Esophagus squamous epithelium (tissue), 5 donors: ENCODE measurements at regions not wholly inside any gene's neighbourhood (a gene's known extent, or its start where the extent isn't known, plus 50 kb on each side); places are given as distances from the start of the nearest gene placed in this dataset.
A peak's percentile ranks its signal among the peaks of the same experiment; 100 is the strongest.
"Not testable (repeated sequence)": the region's sequence is repeated elsewhere in the genome, so short reads cannot be mapped to it uniquely, and the experiment has no call there.

Experiments
- DNase-seq: peaks from one replicate; lab custom pipeline; 2025; lab: John Stamatoyannopoulos, UW
- H3K27ac ChIP-seq, 4 donors: fragments of 200-600 bp; sonication (generic); one replicate each; pipeline ENCODE4 v1.5.1; 2016 to 2019; ENCODE audit warnings: mild to moderate bottlenecking in 1 of 4
- H3K27me3 ChIP-seq, 4 donors: fragments of 200-600 bp; sonication (generic); 1 replicate in 3 of 4; 2 replicates in 1 of 4; pipeline versions ENCODE4 v1.5.1 to v1.6.0; 2017 to 2021; ENCODE audit warnings: antibody characterized with exemption in 1 of 4
- H3K36me3 ChIP-seq, 3 donors: fragments of 200-600 bp; sonication (generic); one replicate each; pipeline ENCODE4 v1.5.1; 2016 to 2019
- H3K4me1 ChIP-seq, 3 donors: fragments of 200-600 bp; sonication (generic); one replicate each; pipeline ENCODE4 v1.5.1; 2017 to 2019
- H3K4me3 ChIP-seq, 4 donors: fragments of 200-600 bp; sonication (generic); 1 replicate in 3 of 4; 2 replicates in 1 of 4; pipeline ENCODE4 v1.5.1; 2016 to 2019; ENCODE audit warnings: mild to moderate bottlenecking in 2 of 4, moderate library complexity in 1 of 4
- H3K9me3 ChIP-seq, 3 donors: fragments of 200-600 bp; sonication (generic); one replicate each; pipeline ENCODE4 v1.5.1; 2016 to 2019
- CTCF ChIP-seq, 6 experiments: fragments of 450-650 bp in 4 of 6; fragments of 200-600 bp in 2 of 6; sonication (generic) in 2 of 6; IDR thresholded peaks; one replicate each; pipeline ENCODE4 v1.5.1; 2016 to 2019; ENCODE audit warnings: antibody characterized with exemption in 6 of 6, mild to moderate bottlenecking in 4 of 6, moderate library complexity in 4 of 6
- POLR2A ChIP-seq, 4 donors: fragments of 450-650 bp; IDR thresholded peaks; one replicate each; pipeline ENCODE4 v1.6.1; 2017; ENCODE audit warnings: antibody characterized with exemption in 4 of 4, mild to moderate bottlenecking in 4 of 4, moderate library complexity in 3 of 4
- WGBS, 2 donors: methylation state at CpG; one replicate each; pipeline ENCODE4 v1.1.5; 2018; 5-methylcytosine and 5-hydroxymethylcytosine counted together
- intact Hi-C: fragments of 100-400 bp; cut with DNase I; formaldehyde crosslinking; loops from one replicate; pipeline ENCODE4 v1.15.0; 2022
- donor health status: DM: yes; HTN: yes; CAD: no.

GRCh38 chr6:4636881-4637224 is 139.4 kb upstream of the CDYL start:
- Histone ChIP-seq H3K9me3 (no peaks in the 10 kb centered on the region), H3K4me1 (peaks cover 0 to 22% (median 0%) of the 10 kb centered on the region in 3 donors), H3K4me3 (no peak overlapping the region), H3K27ac (peak overlapping the region in 2 of 4 donors; percentile 31 to 34), H3K27me3 (no peaks in the 10 kb centered on the region), H3K36me3 (no peaks in the 10 kb centered on the region)
- no peak for DNase-seq
- 16 to 65% methylated on average over 2 of the region's 2 CpGs for WGBS, 2 donors
- intact Hi-C loops, result no loop called here
- TF ChIP-seq CTCF (IDR thresholded peaks at IDR 0.05) (no peak), POLR2A (IDR thresholded peaks at IDR 0.05) (no peak)

- Histone ChIP-seq H3K27ac (peak overlapping the region in 2 of 4 donors; percentile 31 to 34), H3K27me3 (no peaks in the 10 kb centered on the region), H3K36me3 (no peaks in the 10 kb centered on the region), H3K4me3 (no peak overlapping the region), H3K4me1 (peaks cover 0 to 22% (median 0%) of the 10 kb centered on the region in 3 donors), H3K9me3 (no peaks in the 10 kb centered on the region)
- intact Hi-C loops, result no loop called here
- no peak for DNase-seq
- WGBS, 2 donors, result 91 to 92% methylated on average over 13 of the region's 14 CpGs
- no peak for TF ChIP-seq CTCF (IDR thresholded peaks at IDR 0.05)
- no peak for TF ChIP-seq POLR2A (IDR thresholded peaks at IDR 0.05)
Measured at GRCh38 chr6:4636191-4636880, 139.9 kb upstream of the CDYL start.

GRCh38 chr6:4635666-4636065 is 140.5 kb upstream of the CDYL start:
- TF ChIP-seq CTCF (IDR thresholded peaks at IDR 0.05), result no peak
- TF ChIP-seq POLR2A (IDR thresholded peaks at IDR 0.05), result no peak
- intact Hi-C loops, result no loop called here
- Histone ChIP-seq H3K4me1 (peaks cover 0 to 21% (median 0%) of the 10 kb centered on the region in 3 donors), H3K4me3 (no peak overlapping the region), H3K27me3 (no peaks in the 10 kb centered on the region), H3K27ac (no peak overlapping the region), H3K36me3 (no peaks in the 10 kb centered on the region), H3K9me3 (peaks cover 0 to 6% (median 3%) of the 10 kb centered on the region in 3 donors)
- no peak for DNase-seq
- 55 to 57% methylated on average over 5 of the region's 5 CpGs for WGBS, 2 donors

GRCh38 chr6:4632421-4632820 is 143.8 kb upstream of the CDYL start:
- Histone ChIP-seq H3K4me1 (peaks cover 0 to 10% (median 0%) of the 10 kb centered on the region in 3 donors), H3K27me3 (no peaks in the 10 kb centered on the region), H3K4me3 (no peak overlapping the region), H3K27ac (no peak overlapping the region), H3K9me3 (peaks cover 0 to 30% (median 30%) of the 10 kb centered on the region in 3 donors), H3K36me3 (no peaks in the 10 kb centered on the region)
- WGBS, 2 donors, result 78 to 93% methylated on average over 2 of the region's 2 CpGs
- no peak for TF ChIP-seq CTCF (IDR thresholded peaks at IDR 0.05)
- TF ChIP-seq POLR2A (IDR thresholded peaks at IDR 0.05), result no peak
- DNase-seq, result no peak
- intact Hi-C loops, result no loop called here

- H3K9me3 ChIP-seq, result peaks cover 0 to 30% (median 30%) of the 10 kb centered on the region in 3 donors
- intact Hi-C loops, DNase-seq, H3K4me3 ChIP-seq, H3K36me3 ChIP-seq, H3K4me1 ChIP-seq, H3K27me3 ChIP-seq, H3K27ac ChIP-seq: not testable (repeated sequence)
- WGBS, 2 donors, result 83 to 100% methylated on average over 1 of the region's 1 CpG
Measured at GRCh38 chr6:4629789-4630188, 146.4 kb upstream of the CDYL start.
